Astrocyte of the hippocampus (primary cell): ENCODE measurements at regions not wholly inside any gene's neighbourhood (a gene's known extent, or its start where the extent isn't known, plus 50 kb on each side); places are given as distances from the start of the nearest gene placed in this dataset.

Experiments used
- DNase-seq: peaks from one replicate; pipeline ENCODE4 v3.0.0; 2011; ENCODE audit warnings: low read depth, low spot score

DNA sequence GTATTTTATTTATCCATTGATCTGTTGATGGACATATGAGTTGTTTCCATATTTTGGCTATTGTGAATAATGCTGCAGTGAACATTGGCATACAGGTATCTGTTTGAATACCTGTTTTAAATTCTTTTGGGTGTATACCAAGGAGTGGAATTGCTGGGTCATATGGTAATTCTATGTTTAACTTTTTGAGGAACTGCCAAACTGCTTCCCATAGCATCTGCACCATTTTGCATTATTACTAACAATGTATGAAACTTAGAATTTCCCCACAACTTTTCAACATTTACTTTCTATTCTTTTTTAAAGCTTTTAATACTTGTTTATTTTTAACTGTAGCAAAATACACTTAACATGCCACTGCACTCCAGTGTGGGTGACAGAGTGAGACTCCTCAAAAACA, 57.0 kb upstream of the MSN start:
- DNase-seq: no peak

DNA sequence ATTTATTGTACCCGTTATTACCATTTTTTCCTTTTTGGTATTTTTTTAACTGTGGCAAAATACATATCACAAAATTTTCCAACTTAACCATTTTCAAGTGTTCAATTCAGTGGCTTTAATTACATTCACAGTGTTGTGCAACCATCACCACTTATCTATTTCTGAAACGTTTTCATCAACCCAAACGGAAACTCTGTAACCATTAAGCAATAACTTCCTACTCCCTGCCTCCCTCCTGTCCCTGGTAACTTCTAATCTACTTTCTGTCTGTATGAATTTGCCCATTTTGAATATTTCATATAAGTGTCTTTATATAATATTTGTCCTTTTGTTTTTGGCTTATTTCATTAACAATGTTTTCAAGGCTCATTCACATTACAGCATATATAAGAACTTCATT, 57.4 kb upstream of the MSN start:
- no peak for DNase-seq

DNA sequence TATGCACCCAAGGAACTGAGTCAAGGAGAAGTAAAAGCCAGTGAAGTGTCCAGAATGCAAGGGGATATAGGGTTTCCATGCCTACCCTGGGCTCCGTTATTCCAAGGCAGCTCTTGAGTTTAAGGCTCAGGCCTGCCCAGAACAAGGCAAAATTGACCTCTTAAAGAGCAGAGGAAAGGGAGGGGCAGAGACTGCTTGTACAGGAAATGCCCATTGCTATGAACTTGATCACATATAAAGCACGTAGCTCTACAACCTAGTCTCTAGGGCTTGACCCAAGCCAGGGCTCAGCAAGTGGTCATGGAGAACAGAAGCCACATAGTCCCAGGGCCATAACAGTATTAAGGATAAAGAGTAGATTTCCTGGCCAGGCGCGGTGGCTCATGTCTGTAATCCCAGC, 58.2 kb upstream of the MSN start:
- DNase-seq: no peak

DNA sequence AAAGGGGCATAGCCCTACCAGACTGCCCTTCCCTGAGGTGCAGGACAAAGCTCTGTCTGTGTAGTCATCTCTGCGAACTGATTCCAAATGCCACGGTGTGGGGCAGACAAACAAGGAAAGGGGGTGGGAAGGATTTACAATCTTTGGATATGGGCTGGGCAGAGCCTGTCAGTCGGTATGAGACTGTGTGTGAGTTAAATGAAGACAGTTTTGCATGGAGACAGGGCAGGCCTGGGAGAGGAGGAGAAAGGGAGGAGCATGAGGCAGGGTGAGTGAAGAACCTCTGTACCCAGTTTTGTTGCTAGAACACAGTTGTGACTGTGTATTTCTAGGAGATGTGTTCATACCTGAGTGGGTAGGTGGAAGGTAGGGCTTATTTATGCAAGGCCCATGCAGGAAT, 59.4 kb upstream of the MSN start:
- no peak for DNase-seq

DNA sequence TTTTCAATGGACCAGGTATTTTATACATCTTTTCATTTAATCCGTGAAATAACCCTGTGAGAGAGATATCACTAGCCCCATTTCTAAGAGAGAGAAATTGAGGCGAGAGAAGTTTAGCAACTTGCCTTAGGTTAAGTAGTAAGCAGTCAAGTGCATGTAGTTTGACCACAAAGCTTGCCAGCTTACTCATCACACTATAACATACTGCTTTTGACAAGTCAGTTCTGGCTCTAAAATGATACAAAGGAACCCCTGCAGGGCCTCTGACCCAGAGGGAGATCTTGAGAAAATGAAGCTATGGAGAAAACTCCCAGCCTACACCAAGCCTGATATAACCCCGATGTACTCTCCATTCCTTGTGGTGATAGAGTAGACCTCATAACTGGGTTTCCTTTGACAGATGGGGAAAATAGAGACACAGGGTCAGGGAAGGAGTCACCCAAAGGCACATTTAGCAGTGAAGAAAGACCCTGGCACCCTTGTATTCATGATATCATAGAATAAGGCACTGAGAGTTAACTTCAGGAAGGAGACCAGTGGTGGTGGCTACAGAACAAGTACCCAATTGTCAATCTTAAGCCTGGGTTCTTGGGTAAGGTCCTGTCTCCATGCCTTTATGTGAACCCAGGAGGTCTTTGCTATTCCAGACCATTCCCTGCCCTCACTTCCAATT, 60.2 kb upstream of the MSN start:
- no peak for DNase-seq

DNA sequence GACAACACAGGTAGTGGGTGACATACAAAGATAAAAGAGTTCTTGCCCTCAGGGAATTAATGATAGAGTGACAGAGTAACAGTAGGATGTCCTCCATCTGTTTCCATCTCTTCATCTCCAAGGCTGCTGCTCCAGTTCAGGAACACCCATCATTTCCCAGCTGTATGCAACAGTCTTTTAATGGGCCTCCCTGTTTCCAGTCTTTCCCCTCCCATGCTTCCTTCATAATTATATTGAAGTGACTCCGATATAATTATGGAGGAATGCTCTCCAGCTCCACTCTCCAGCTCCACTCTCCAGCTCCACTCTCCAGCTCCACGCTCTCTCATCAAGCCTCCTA, 65.3 kb upstream of the MSN start:
- DNase-seq: no peak

DNA sequence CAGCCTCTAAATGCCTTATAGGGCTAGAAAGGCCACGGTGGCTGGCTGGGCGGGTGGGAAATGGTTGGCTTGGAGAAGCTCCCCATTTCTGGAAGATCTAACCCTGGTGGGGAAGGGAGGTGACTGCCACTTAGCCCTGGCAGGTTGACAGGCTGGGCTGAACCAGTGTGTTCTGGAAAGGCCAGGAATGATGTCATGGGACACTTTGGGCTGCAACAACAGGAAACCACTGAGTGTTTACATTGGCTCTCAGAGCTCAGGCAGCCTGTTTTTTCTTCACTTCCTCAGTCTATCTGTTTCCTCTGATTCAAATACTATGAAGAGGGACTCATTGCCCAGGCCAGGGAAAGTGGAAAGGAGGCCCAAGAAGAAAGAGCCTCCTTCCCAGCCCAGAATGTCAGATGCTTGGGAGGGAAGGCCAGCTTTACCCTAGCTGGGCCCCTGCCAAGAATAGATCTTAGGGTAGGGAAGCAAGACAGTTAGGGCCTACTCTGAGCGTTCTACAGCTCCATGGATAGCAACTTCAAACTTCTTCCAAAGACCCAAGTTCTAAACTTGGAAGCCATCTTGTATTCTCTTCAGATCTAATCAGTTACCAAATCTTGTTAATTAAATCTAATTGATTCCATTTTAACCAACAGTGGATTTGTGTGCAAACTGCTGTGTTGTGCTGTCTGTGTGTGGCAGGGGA, 65.8 kb upstream of the MSN start:
- peak; percentile 84 for DNase-seq

DNA sequence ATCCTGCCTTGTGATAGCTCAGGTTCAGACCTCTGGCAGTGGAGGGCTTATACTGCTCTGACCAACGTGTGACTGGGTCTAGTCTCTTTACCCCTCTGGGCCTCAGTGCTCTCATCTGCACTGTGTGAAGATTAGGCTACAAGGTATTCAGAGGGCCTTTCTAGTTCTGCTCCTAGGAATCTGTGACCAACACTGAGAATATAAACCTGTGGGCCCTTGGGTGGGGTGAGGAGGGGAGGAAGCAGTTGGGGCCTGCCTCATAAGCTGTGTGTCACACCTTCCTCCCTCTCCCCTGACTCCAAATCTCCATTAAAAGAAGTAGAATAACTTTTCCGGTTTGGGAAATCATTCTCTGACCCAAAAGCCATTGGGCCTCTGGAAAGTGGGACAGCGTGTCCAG, 66.3 kb upstream of the MSN start:
- DNase-seq: no peak

DNA sequence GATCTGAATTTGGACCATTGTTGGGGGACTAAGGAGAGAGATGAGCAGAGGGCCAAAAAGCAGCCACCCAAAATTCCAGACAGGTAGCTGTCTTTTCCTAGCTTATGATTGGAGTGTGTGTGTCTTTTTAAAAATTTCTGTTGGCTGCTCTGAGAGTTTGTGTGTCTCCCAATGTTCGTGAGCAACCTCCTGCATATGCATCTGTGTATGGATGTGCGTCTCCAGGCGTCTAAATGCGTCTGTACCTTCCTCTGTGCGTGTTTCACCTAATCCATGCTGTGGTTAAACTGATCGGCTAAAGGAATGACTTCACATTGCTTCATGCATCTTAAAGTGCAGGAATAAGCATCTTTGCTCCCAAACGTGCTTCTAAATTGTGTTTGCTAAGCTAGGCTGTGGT, 65.5 kb upstream of the LAS1L start:
- DNase-seq: no peak

DNA sequence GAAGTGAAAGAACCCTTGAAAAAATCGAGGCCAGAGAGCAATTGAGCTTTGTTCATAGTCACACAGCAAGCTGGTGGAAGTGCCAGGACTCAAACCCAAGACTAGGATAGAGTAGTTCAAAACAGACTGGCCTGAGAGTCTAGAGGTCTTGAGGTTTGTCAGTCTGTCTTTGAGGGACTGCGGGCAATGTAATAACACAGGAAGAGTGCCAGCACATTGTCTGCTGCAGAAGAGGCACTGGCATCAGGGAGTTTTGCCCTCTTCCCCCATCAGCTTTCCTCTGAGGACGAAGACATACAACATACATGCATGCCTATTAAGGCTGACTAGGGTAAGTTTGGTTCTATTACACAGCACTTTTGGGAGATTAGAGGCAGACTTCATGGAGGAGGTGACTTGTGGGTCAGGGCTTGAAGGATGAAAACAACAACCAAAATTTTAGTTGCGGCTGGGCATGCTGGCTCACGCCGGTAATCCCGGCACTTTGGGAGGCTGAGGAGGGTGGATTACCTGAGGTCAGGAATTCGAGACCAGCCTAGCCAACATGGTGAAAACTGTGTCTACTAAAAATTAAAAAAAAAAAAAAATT, 64.1 kb upstream of the LAS1L start:
- no peak for DNase-seq

DNA sequence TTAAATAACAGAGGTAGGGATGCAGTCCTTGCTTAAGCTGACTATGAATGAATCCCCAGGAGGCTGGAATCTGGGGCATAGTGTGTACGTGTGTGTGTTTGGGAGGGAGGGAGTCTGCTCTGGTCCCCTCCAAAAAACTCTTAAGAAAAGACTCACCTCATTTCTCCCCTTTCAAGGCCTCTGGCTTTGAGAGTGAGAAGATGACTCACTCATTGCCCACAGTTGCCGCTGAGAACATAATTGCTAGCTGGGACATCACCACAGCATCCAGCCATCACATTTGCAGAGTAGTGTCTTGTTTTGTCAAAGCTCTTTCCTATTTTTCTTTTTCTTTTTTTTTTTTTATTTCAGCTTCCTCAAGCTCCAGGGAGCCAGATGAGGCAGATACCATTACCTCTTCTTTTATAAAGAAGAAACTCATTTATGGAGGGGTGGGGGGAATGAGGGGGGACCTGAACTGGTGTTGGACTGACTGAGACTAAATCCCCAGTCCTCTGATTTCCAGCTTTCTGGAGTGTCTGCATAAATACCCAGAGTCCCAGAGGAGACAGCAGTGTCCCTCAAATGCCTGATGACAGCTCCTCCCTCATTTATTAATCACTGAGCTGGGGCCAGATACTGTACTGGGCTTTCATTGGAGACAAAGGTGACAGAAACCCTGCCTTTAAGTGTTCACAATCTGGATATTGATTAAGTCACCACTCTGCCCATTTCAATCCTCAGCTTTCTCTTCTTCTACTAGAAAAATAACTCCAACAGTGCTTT, 61.9 kb upstream of the LAS1L start:
- DNase-seq: peak; percentile 59

DNA sequence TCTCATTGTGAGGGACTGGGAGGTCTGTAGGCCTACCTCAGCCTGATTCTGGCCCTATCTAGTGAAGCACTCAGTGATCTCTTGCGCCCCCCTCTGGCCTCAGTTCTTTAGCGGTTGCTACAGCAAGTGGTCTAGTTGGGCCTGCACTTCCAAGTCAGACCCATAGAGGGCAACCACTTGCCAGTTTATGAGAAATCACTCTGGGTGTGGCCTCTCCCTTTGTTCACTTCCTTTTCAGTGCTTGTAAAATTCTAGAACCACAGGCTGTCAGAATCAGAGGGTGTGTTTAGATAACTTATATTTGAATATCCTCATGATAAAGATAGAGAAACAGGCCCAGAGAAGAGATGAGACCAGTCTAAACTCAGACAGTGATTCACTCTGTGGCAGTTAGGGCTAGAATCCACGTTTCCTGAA, 60.9 kb upstream of the LAS1L start:
- peak; percentile 93 for DNase-seq

DNA sequence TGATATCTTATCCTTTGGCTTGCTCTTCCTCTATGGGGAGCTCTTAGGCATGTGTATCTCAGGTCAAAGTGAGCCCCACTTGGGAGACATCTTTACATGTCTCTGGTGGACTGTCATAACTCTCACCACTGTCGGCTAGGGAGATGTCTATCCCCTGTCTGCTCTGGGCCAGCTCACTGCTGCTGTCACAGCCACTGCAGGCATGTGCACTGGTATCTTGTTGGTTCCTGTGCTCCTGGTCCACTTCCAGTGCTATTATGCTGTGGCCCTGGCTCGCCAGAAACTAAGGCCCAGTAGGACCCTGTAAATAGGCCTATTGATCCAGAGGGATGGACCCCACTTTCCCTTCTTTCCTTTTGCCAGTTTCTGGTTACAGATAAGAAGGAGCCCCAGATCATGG, 56.6 kb upstream of the LAS1L start:
- DNase-seq: no peak

DNA sequence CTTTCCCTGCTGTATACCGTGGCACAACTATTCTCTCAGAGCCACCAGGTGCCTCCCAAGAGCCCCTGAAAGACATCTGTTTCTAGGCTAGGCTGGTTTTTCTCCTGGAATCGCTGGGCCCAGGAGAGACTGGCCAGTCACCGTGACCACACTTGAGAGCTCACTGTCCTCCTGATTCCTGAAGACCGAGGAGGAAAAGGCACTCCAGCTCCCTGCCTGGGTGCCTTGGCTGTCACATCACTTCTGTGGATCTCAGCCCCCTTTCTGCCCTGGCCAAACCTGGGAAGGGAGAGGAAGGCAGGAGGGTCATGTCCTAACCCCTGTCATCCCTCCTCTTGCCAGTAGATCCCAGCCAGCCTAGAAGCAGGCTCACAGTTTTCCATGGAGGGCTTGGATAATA, 54.7 kb upstream of the LAS1L start:
- DNase-seq: no peak

DNA sequence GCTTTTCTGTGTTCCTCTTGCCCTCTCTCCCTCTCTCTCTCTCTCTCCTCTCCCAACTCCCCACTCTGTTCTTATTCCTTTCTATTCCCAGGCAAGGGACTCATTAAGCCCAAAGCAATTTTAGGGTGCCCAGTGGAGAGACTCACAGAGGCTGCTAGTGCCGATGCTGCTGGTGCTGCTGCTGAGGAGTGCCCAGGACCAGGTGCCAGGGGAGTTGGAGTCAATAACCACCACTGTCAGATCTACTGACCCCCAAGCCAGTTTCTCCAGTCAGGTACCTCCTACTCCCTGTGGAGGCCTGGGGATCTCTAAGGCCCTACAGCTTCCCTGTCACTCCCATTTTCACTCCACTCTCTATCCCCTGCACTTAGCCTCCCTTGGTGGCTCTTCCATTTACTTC, 54.2 kb upstream of the LAS1L start:
- no peak for DNase-seq

DNA sequence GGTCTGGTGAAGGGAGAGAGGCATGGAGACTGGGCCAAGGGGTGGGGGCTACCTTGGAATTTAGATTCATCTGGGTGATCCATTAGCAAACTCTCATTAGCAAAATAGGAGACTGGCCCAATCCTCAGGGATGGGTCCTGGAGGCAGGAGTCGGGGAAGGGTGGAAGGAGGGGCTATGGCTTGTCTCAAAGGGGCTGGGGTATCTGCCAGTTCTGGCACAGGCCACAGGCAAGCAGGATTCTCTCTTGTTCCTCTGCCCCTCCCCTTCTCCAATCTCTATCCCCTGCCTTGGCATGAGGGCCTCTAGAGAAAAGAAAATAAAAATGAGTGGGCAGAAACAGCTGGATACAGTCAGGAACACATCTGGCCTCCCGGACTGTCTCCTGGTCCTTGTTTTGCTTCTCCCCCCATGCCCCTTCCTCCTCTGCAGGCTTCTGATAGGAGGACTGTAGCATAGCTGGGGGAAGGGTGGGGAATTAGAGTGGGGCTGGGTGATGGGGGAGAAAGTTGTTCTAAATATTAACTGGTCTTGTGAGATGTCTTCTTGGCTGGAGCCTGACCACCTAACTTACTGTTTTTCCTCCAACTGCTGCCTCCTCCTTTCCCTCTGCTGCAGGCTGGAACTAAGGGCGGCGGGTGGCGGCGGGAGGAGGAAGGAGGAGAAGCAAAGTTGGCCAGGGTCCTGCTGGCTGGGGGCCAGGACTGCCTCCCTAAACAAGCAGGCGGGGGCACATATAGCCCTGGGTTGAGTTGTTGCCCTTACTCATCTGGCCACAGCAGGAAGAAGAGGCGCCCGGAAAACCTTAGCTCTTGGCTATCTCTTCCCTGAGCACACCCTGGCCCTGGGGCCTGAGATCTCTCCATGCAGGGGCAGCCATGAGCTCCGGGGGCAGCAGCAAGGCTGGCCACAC, 53.3 kb upstream of the LAS1L start:
- peak; percentile 42 for DNase-seq

DNA sequence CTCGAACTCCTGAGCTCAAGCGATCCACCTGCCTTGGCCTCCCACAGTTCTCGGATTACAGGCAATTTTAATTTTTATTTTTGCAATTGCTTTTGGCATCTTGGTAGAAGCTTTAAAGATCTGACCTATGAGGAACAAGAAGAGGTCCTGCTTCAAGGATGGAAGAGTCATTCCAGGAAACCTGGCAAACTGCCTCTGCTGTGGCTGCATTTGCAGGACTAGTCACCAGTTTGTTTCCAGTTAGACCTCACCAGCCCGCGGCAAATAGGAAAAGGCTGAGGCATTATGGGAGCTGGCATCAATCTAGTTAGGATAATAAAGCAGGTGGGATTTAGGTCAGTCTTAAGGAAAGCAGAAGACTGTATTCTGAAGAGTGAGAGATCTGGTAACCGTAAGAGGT, 51.9 kb upstream of the LAS1L start:
- DNase-seq: peak; percentile 54

DNA sequence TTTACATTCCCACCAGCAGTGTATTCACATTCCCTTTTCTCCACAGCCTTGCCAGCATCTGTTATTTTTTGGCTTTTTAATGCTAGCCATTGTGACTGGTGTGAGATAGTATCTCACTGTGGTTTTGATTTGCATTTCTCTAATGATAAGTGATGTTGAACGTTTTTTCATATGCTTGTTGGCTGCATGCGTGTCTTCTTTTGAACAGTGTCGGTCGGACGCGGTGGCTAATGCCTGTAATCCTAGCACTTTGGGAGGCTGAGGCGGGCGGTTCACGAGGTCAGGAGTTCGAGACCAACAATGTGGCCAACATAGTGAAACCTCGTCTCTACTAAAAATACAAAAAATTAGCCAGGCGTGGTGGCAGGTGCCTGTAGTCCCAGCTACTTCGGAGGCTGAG, 50.6 kb upstream of the LAS1L start:
- peak; percentile 7 for DNase-seq
